HG02970 (cell line): ENCODE measurements at regions not wholly inside any gene's neighbourhood (a gene's known extent, or its start where the extent isn't known, plus 50 kb on each side); places are given as distances from the start of the nearest gene placed in this dataset.

Source experiments
- ATAC-seq: cut with Tn5 transposase; IDR thresholded peaks from one replicate; pipeline ENCODE4 v1.9.1; 2021; ENCODE audit warnings: mild to moderate bottlenecking, moderate library complexity, moderate number of reproducible peaks; ENCODE audit not compliant: unreplicated experiment, low FRiP score

GRCh38 chr2:176589825-176590440 lies 320.7 kb downstream of the MTX2 start:
- ATAC-seq = no peak

GRCh38 chr2:176592216-176592615 lies 323.0 kb downstream of the MTX2 start:
- ATAC-seq = no peak

- no peak for ATAC-seq
Measured at GRCh38 chr2:176595986-176596385, 326.7 kb downstream of the MTX2 start.

GRCh38 chr2:176597916-176598315 lies 328.7 kb downstream of the MTX2 start:
- no peak for ATAC-seq

- no peak for ATAC-seq
Measured at GRCh38 chr2:176598351-176598750, 329.1 kb downstream of the MTX2 start.

- no peak for ATAC-seq
Measured at GRCh38 chr2:176599796-176600485, 330.7 kb downstream of the MTX2 start.

GRCh38 chr2:176601066-176601465 lies 331.8 kb downstream of the MTX2 start:
- ATAC-seq = no peak

- ATAC-seq = no peak
Measured at GRCh38 chr2:176612036-176612435, 342.8 kb downstream of the MTX2 start.

- no peak for ATAC-seq
Measured at GRCh38 chr2:176612736-176613135, 343.5 kb downstream of the MTX2 start.

- ATAC-seq = no peak
Measured at GRCh38 chr2:176613323-176613987, 344.2 kb downstream of the MTX2 start.

GRCh38 chr2:176614049-176614448 lies 344.8 kb downstream of the MTX2 start:
- no peak for ATAC-seq

GRCh38 chr2:176614930-176615329 lies 345.7 kb downstream of the MTX2 start:
- no peak for ATAC-seq

GRCh38 chr2:176619504-176619903 lies 350.3 kb downstream of the MTX2 start:
- no peak for ATAC-seq

- ATAC-seq = no peak
Measured at GRCh38 chr2:176621350-176621749, 352.1 kb downstream of the MTX2 start.

- no peak for ATAC-seq
Measured at GRCh38 chr2:176622792-176623191, 353.6 kb downstream of the MTX2 start.

GRCh38 chr2:176626796-176627195 lies 357.6 kb downstream of the MTX2 start:
- ATAC-seq = no peak

- no peak for ATAC-seq
Measured at GRCh38 chr2:176628438-176628837, 359.2 kb downstream of the MTX2 start.

GRCh38 chr2:176633754-176634153 lies 364.5 kb downstream of the MTX2 start:
- ATAC-seq = no peak

- ATAC-seq = no peak
Measured at GRCh38 chr2:176636401-176636800, 367.2 kb downstream of the MTX2 start.

GRCh38 chr2:176637142-176637485 lies 367.9 kb downstream of the MTX2 start:
- no peak for ATAC-seq

- ATAC-seq = peak; percentile 28
Measured at GRCh38 chr2:176637486-176638166, 368.4 kb downstream of the MTX2 start.
